Trophoblast cell (in vitro differentiated cells and primary cell): ENCODE measurements at regions not wholly inside any gene's neighbourhood (a gene's known extent, or its start where the extent isn't known, plus 50 kb on each side); places are given as distances from the start of the nearest gene placed in this dataset.

ENCODE experiments used
- DNase-seq, 2 donors: peaks; one replicate each; pipeline ENCODE4 v3.0.0-alpha.2; 2016
- H2AFZ ChIP-seq: 2 replicates; pipeline ENCODE4 v1.6.1; 2013; ENCODE audit warnings: low read length, moderate library complexity, mild to moderate bottlenecking; ENCODE audit not compliant: insufficient read depth, poor library complexity
- H2AK5ac ChIP-seq: 2 replicates; pipeline ENCODE4 v1.6.1; 2013; ENCODE audit warnings: mild to moderate bottlenecking, low read length
- H2BK120ac ChIP-seq: 2 replicates; pipeline ENCODE4 v1.6.1; 2013; ENCODE audit warnings: low read length, mild to moderate bottlenecking, moderate library complexity; ENCODE audit not compliant: insufficient read depth, poor library complexity
- H2BK12ac ChIP-seq: 2 replicates; pipeline ENCODE4 v1.6.1; 2013; ENCODE audit warnings: mild to moderate bottlenecking, low read length, moderate library complexity
- H2BK5ac ChIP-seq: 2 replicates; pipeline ENCODE4 v1.6.1; 2013; ENCODE audit warnings: low read length, low read depth, moderate library complexity, mild to moderate bottlenecking; ENCODE audit not compliant: poor library complexity
- H3K14ac ChIP-seq: 2 replicates; pipeline ENCODE4 v1.6.1; 2013; ENCODE audit warnings: mild to moderate bottlenecking, low read length
- H3K18ac ChIP-seq: 2 replicates; pipeline ENCODE4 v1.6.1; 2013; ENCODE audit warnings: mild to moderate bottlenecking, low read length
- H3K23ac ChIP-seq: 2 replicates; pipeline ENCODE4 v1.6.1; 2013; ENCODE audit warnings: low read length
- H3K27ac ChIP-seq: 2 replicates; pipeline ENCODE4 v1.5.1; 2013; ENCODE audit warnings: low read depth, mild to moderate bottlenecking, inconsistent platforms, low read length, moderate library complexity
- H3K27me3 ChIP-seq: 2 replicates; pipeline ENCODE4 v1.6.1; 2013; ENCODE audit warnings: inconsistent platforms, mild to moderate bottlenecking, low read length, moderate library complexity; ENCODE audit not compliant: insufficient read depth
- H3K36me3 ChIP-seq, 2 experiments: 1 replicate in 1 of 2; 2 replicates in 1 of 2; pipeline ENCODE4 v1.6.1; 2013; ENCODE audit warnings: low read length in 2 of 2, mild to moderate bottlenecking in 2 of 2, moderate library complexity in 1 of 2; ENCODE audit not compliant: insufficient read depth in 2 of 2, control insufficient read depth in 1 of 2
- H3K4ac ChIP-seq: 2 replicates; pipeline ENCODE4 v1.6.1; 2013; ENCODE audit warnings: low read depth, mild to moderate bottlenecking, low read length, moderate library complexity
- H3K4me1 ChIP-seq, 2 experiments: 1 replicate in 1 of 2; 2 replicates in 1 of 2; pipeline ENCODE4 v1.6.1; 2013; ENCODE audit warnings: low read length in 2 of 2, mild to moderate bottlenecking in 2 of 2, moderate library complexity in 1 of 2; ENCODE audit not compliant: insufficient read depth in 2 of 2, control insufficient read depth in 1 of 2
- H3K4me2 ChIP-seq: 2 replicates; pipeline ENCODE4 v1.6.1; 2013; ENCODE audit warnings: inconsistent platforms, mild to moderate bottlenecking, low read length, moderate library complexity
- H3K4me3 ChIP-seq: 2 replicates; pipeline ENCODE4 v1.5.1; 2013; ENCODE audit warnings: mild to moderate bottlenecking, low read depth, low read length, inconsistent platforms
- H3K79me1 ChIP-seq: one replicate; pipeline ENCODE4 v1.6.1; 2013; ENCODE audit warnings: low read length
- H3K79me2 ChIP-seq: 2 replicates; pipeline ENCODE4 v1.6.1; 2013; ENCODE audit warnings: low read length, mild to moderate bottlenecking; ENCODE audit not compliant: control insufficient read depth, insufficient read depth, poor library complexity
- H3K9ac ChIP-seq: 2 replicates; pipeline ENCODE4 v1.6.1; 2013; ENCODE audit warnings: mild to moderate bottlenecking, low read length
- H3K9me3 ChIP-seq: 2 replicates; pipeline ENCODE4 v1.6.1; 2013; ENCODE audit warnings: low read depth, mild to moderate bottlenecking, control low read depth, inconsistent platforms, low read length; ENCODE audit not compliant: insufficient read depth
- H4K12ac ChIP-seq: 2 replicates; pipeline ENCODE4 v1.6.1; 2013; ENCODE audit warnings: low read depth, mild to moderate bottlenecking, low read length, moderate library complexity
- H4K8ac ChIP-seq: 2 replicates; pipeline ENCODE4 v1.6.1; 2013; ENCODE audit warnings: low read depth, mild to moderate bottlenecking, low read length, moderate library complexity
- H4K91ac ChIP-seq: one replicate; pipeline ENCODE4 v1.6.1; 2013; ENCODE audit warnings: low read depth, mild to moderate bottlenecking, low read length, moderate library complexity
- WGBS: extraction: QIAGEN DNeasy Blood & Tissue Kit; methylation state at CpG from one replicate; pipeline ENCODE4 v1.1.7; 2013; ENCODE audit warnings: missing lambda C conversion rate; ENCODE audit not compliant: insufficient read length, insufficient coverage; ENCODE audit errors: extremely low coverage; 5-methylcytosine and 5-hydroxymethylcytosine counted together

DNA sequence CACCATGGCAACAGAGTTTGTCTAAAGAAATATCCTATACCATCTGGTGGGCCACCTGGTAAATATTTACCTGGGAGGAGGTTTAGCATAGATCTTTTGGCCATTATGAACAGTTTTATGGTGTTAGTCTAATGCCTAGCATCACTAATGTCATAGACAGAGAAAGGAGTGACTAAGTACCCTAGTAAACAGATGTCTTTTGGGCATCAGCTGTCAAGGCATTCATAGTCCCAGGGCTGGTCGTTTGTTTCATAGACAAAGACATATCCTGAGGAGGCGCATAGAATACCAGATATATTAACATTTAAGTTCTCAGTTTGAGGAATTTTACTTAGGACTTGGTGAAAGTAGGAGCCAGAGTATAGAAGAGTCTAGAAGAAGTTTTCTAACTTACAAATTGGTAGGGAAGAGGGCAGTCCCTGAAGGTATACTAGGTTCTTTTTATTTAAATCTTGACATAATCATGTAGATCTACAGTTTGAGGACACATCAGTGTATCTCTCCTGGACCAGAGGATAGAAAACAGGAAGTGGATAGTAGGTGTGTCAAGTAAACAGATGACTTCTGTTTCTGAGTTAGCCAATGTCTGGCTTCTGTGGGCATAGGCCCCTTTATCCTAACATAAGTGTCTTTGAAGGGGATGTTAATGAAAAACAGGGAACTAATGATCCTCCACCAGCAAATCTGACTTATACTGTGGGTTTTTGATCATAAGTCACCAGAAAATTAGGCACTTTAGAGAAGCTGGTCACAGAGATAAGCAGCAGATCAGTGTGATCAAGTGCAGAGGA is 105.0 kb upstream of the PRSS3 start:
- no CpG with 5 or more reads among the region's 2 CpGs for WGBS
- Histone ChIP-seq H3K18ac (no peak overlapping the region), H2BK12ac (no peak overlapping the region)

DNA sequence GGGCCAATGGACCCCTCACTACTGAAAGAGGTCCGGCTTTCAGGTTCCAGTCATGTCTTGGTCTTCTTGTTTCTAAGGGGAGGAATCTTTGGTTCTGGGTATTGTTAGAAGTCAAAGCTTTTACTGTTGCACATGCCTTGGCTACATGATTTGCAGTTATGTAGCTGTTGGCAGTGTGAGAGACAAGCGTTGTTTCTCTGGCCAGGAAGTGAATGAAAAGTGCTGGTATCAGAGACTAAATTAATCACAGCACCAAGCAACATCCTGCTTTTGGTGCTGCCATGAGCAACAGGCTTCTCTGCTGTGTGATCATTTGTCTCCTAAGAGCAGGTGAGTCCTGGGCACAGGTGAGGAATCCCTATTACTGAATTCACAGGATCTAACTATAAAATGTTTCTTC is 100.1 kb upstream of the PRSS3 start:
- no peaks in the 10 kb centered on the region for H3K27me3 ChIP-seq
- no peak overlapping the region for H4K91ac ChIP-seq
- H3K4me1 ChIP-seq, result no peaks in the 10 kb centered on the region
- no peak overlapping the region for H2AFZ ChIP-seq
- no peak overlapping the region for H3K9ac ChIP-seq
- WGBS, result no CpG with 5 or more reads among the region's 2 CpGs
- no peak overlapping the region for H3K14ac ChIP-seq
- no peak overlapping the region for H2AK5ac ChIP-seq
- no peaks in the 10 kb centered on the region for H3K79me2 ChIP-seq
- no peak overlapping the region for H3K4me2 ChIP-seq
- no peak overlapping the region for H3K4ac ChIP-seq
- no peak overlapping the region for H3K27ac ChIP-seq
- no peak for DNase-seq
- H2BK12ac ChIP-seq, result no peak overlapping the region
- no peaks in the 10 kb centered on the region for H3K9me3 ChIP-seq
- H2BK5ac ChIP-seq, result no peak overlapping the region
- no peak overlapping the region for H4K12ac ChIP-seq
- no peak overlapping the region for H3K4me3 ChIP-seq
- no peak overlapping the region for H3K23ac ChIP-seq
- H3K18ac ChIP-seq, result no peak overlapping the region
- H3K79me1 ChIP-seq, result no peaks in the 10 kb centered on the region
- no peaks in the 10 kb centered on the region for H3K36me3 ChIP-seq
- no peak overlapping the region for H4K8ac ChIP-seq
- H2BK120ac ChIP-seq, result no peak overlapping the region

More for the DNA sequence above, 105.0 kb upstream of the PRSS3 start:
- H3K9me3 ChIP-seq, result no peaks in the 10 kb centered on the region
- H4K12ac ChIP-seq, result no peak overlapping the region
- H3K27me3 ChIP-seq, result no peaks in the 10 kb centered on the region
- H2AK5ac ChIP-seq, result no peak overlapping the region
- no peak overlapping the region for H3K4ac ChIP-seq
- H3K23ac ChIP-seq, result no peak overlapping the region
- no peak for DNase-seq
- H3K14ac ChIP-seq, result no peak overlapping the region
- no peak overlapping the region for H4K91ac ChIP-seq
- H3K4me1 ChIP-seq, result no peaks in the 10 kb centered on the region
- no peak overlapping the region for H2AFZ ChIP-seq
- H3K4me2 ChIP-seq, result no peak overlapping the region
- H3K4me3 ChIP-seq, result no peak overlapping the region
- H3K36me3 ChIP-seq, result no peaks in the 10 kb centered on the region
- H2BK5ac ChIP-seq, result no peak overlapping the region
- H2BK120ac ChIP-seq, result no peak overlapping the region
- no peak overlapping the region for H3K27ac ChIP-seq
- H3K79me1 ChIP-seq, result no peaks in the 10 kb centered on the region
- no peak overlapping the region for H4K8ac ChIP-seq
- no peak overlapping the region for H3K9ac ChIP-seq
- no peaks in the 10 kb centered on the region for H3K79me2 ChIP-seq

- no peaks in the 10 kb centered on the region for H3K79me2 ChIP-seq
- H3K36me3 ChIP-seq, result no peaks in the 10 kb centered on the region
- H4K8ac ChIP-seq, result no peak overlapping the region
- WGBS, result no CpG with 5 or more reads among the region's 3 CpGs
- no peak overlapping the region for H4K12ac ChIP-seq
- H2AFZ ChIP-seq, result no peak overlapping the region
- H3K4me3 ChIP-seq, result no peak overlapping the region
- no peaks in the 10 kb centered on the region for H3K79me1 ChIP-seq
- H3K23ac ChIP-seq, result no peak overlapping the region
- no peak overlapping the region for H3K27ac ChIP-seq
- H2BK5ac ChIP-seq, result no peak overlapping the region
- no peak overlapping the region for H3K18ac ChIP-seq
- no peak overlapping the region for H3K4ac ChIP-seq
- no peaks in the 10 kb centered on the region for H3K27me3 ChIP-seq
- no peak overlapping the region for H2BK120ac ChIP-seq
- no peak overlapping the region for H4K91ac ChIP-seq
- H3K4me2 ChIP-seq, result no peak overlapping the region
- H3K14ac ChIP-seq, result no peak overlapping the region
- no peak overlapping the region for H3K9ac ChIP-seq
- H3K4me1 ChIP-seq, result no peaks in the 10 kb centered on the region
- no peak overlapping the region for H2BK12ac ChIP-seq
- H2AK5ac ChIP-seq, result no peak overlapping the region
- H3K9me3 ChIP-seq, result no peaks in the 10 kb centered on the region
- no peak for DNase-seq
Observed at GRCh38 chr9:33695856-33696255, 99.5 kb upstream of the PRSS3 start.

DNA sequence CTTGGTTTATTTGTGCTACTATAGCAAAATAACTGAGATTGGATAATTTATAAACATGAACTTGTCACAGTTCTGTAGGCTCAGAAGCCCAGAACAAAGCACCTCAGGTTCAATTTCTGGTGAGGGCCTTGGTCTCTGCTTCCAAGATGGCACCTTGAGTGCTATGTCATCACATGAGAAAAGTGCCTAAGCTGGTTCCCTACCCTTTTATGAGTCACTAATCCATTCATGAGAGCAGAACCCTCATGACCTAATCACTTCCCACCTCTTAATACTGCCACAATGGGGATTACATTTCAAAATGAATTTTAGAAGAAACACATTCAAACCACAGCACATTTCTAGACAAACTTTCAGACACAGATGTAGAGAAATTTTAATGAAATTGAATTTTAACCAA is 98.2 kb upstream of the PRSS3 start:
- H4K8ac ChIP-seq, result no peak overlapping the region
- no peaks in the 10 kb centered on the region for H3K79me1 ChIP-seq
- DNase-seq, result no peak
- H3K36me3 ChIP-seq, result no peaks in the 10 kb centered on the region
- H3K4me3 ChIP-seq, result no peak overlapping the region
- H2AFZ ChIP-seq, result no peak overlapping the region
- H4K12ac ChIP-seq, result no peak overlapping the region
- H3K18ac ChIP-seq, result no peak overlapping the region
- no peak overlapping the region for H3K4ac ChIP-seq
- no peak overlapping the region for H3K27ac ChIP-seq
- no peak overlapping the region for H2BK12ac ChIP-seq
- H3K79me2 ChIP-seq, result no peaks in the 10 kb centered on the region
- no peaks in the 10 kb centered on the region for H3K9me3 ChIP-seq
- H3K14ac ChIP-seq, result no peak overlapping the region
- H4K91ac ChIP-seq, result no peak overlapping the region
- H3K27me3 ChIP-seq, result no peaks in the 10 kb centered on the region
- H2BK5ac ChIP-seq, result no peak overlapping the region
- H3K4me1 ChIP-seq, result no peaks in the 10 kb centered on the region
- H3K9ac ChIP-seq, result no peak overlapping the region
- no peak overlapping the region for H2AK5ac ChIP-seq
- H3K23ac ChIP-seq, result no peak overlapping the region
- H2BK120ac ChIP-seq, result no peak overlapping the region
- no peak overlapping the region for H3K4me2 ChIP-seq
